ENCODE measurements at regions not wholly inside any gene's neighbourhood (a gene's known extent, or its start where the extent isn't known, plus 50 kb on each side); places are given as distances from the start of the nearest gene placed in this dataset.

DNA sequence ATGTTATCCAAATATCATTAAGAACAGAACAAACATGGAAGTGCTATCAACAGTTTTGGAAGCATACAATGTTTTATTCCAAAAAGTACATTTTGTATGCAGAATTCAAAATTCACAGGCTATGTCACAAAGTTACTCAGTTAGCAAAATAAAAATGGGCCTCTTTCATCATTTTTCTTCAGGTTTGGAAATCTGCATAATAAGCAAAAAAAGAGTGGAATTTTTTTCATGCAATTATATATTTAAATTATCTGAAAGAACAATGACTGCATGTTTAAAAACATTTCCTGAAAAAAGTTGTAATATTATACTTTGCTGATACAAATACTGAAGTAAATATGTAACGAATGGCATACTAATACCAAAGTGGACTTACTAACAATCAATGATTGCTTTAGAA is 161.2 kb upstream of the MBL2 start:
- DNase-seq (no peak), ATAC-seq (ENCODE audit: low read depth) (no peak)
- CTCF ChIA-PET = interaction anchor here (0.7 kb wide), 1 partner anchor 114 kb away, joined by 3 read pairs; no protein-coding TSS in a partner anchor
- intact Hi-C loops (cut with micrococcal nuclease) = no loop called here
- no peak for TF ChIP-seq EZH2 (IDR thresholded peaks at IDR 0.05; ENCODE audit: borderline replicate concordance, insufficient read depth, low read depth, low read length, poor library complexity, severe bottlenecking)
- Mint-ChIP-seq H3K4me3 (no peak overlapping the region), H3K27ac (no peak overlapping the region), H3K27me3 (no peaks in the 10 kb centered on the region), H3K9me3 (ENCODE audit: insufficient read depth) (no peaks in the 10 kb centered on the region), H3K4me1 (no peaks in the 10 kb centered on the region)
- no peak overlapping the region for H3K27ac ChIP-seq (ENCODE audit: low read length in 2 of 2)
- no peak overlapping the region for H3K4me2 ChIP-seq (replicated peaks; ENCODE audit: low read depth, low read length, poor library complexity, severe bottlenecking)
- H3K36me3 ChIP-seq (replicated peaks in 1 of 2; ENCODE audit: control extremely low read depth in 1 of 2, control insufficient read depth in 1 of 2, extremely low read depth in 1 of 2, insufficient read depth in 2 of 2, low read length in 1 of 2) = no peaks in the 10 kb centered on the region
- no peaks in the 10 kb centered on the region for H3K79me2 ChIP-seq (ENCODE audit: control insufficient read depth, insufficient read depth, low read length)
- H3K27me3 ChIP-seq (replicated peaks in 1 of 4; ENCODE audit: control extremely low read depth in 1 of 4, control insufficient read depth in 3 of 4, insufficient read depth in 4 of 4, low read length in 3 of 4) = no peaks in the 10 kb centered on the region
- no peaks in the 10 kb centered on the region for H3K4me1 ChIP-seq (ENCODE audit: control insufficient read depth in 2 of 2, insufficient read depth in 2 of 2, low read length in 2 of 2)
- POLR2A ChIA-PET = no interaction called here
- H3K9ac ChIP-seq (ENCODE audit: low read length) = no peak overlapping the region
- WGBS (ENCODE audit: insufficient coverage) = no CpG with 5 or more reads among the region's 1 CpG
- no peak overlapping the region for H2AFZ ChIP-seq (ENCODE audit: insufficient read depth, low read depth, low read length, poor library complexity, severe bottlenecking)
- no peak overlapping the region for H3K4me3 ChIP-seq (ENCODE audit: control extremely low read depth in 1 of 5, extremely low read depth in 1 of 5, insufficient read depth in 1 of 5, low read depth in 2 of 5, low read length in 4 of 5)
- no peaks in the 10 kb centered on the region for H4K20me1 ChIP-seq (ENCODE audit: control insufficient read depth, insufficient read depth, low read length, poor library complexity, severe bottlenecking)
- H3K9me3 ChIP-seq (ENCODE audit: control extremely low read depth in 1 of 3, control insufficient read depth in 2 of 3, insufficient read depth in 1 of 3, low read length in 2 of 3) = no peaks in the 10 kb centered on the region

DNA sequence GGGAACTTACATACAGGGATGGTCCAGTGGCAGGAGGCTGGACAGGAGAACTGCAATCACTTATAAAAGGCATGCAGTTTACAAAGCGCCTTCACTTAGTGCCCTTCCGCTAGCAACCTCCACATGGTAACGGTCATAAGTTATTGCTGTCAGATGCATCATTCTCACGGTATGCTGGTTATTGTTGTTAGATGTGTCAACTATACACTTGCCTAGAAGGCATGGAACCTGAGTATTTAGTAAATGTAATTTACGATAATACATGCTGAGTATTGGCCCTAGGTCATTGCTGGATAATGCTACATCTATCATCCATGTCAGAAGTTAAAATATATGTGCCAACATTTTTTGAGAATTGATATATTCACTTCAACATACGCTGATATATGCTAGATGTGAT is 155.1 kb upstream of the MBL2 start:
- Mint-ChIP-seq H3K27me3 (no peaks in the 10 kb centered on the region), H3K4me1 (no peaks in the 10 kb centered on the region), H3K4me3 (no peak overlapping the region), H3K9me3 (ENCODE audit: insufficient read depth) (no peaks in the 10 kb centered on the region), H3K27ac (no peak overlapping the region)
- H3K9ac ChIP-seq (ENCODE audit: low read length) = no peak overlapping the region
- H3K36me3 ChIP-seq (replicated peaks in 1 of 2; ENCODE audit: control extremely low read depth in 1 of 2, control insufficient read depth in 1 of 2, extremely low read depth in 1 of 2, insufficient read depth in 2 of 2, low read length in 1 of 2) = no peaks in the 10 kb centered on the region
- H2AFZ ChIP-seq (ENCODE audit: insufficient read depth, low read depth, low read length, poor library complexity, severe bottlenecking) = no peak overlapping the region
- ChIA-PET CTCF (no interaction called here), POLR2A (no interaction called here)
- ATAC-seq (ENCODE audit: low read depth) = no peak
- H3K4me1 ChIP-seq (ENCODE audit: control insufficient read depth in 2 of 2, insufficient read depth in 2 of 2, low read length in 2 of 2) = no peaks in the 10 kb centered on the region
- WGBS (ENCODE audit: insufficient coverage) = 100% methylated on average over 1 of the region's 6 CpGs
- no peak overlapping the region for H3K27ac ChIP-seq (ENCODE audit: low read length in 2 of 2)
- DNase-seq = no peak
- TF ChIP-seq, protein P1, sequence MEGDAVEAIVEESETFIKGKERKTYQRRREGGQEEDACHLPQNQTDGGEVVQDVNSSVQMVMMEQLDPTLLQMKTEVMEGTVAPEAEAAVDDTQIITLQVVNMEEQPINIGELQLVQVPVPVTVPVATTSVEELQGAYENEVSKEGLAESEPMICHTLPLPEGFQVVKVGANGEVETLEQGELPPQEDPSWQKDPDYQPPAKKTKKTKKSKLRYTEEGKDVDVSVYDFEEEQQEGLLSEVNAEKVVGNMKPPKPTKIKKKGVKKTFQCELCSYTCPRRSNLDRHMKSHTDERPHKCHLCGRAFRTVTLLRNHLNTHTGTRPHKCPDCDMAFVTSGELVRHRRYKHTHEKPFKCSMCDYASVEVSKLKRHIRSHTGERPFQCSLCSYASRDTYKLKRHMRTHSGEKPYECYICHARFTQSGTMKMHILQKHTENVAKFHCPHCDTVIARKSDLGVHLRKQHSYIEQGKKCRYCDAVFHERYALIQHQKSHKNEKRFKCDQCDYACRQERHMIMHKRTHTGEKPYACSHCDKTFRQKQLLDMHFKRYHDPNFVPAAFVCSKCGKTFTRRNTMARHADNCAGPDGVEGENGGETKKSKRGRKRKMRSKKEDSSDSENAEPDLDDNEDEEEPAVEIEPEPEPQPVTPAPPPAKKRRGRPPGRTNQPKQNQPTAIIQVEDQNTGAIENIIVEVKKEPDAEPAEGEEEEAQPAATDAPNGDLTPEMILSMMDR (IDR thresholded peaks at IDR 0.05) = no peak
- TF ChIP-seq EZH2 (IDR thresholded peaks at IDR 0.05; ENCODE audit: borderline replicate concordance, insufficient read depth, low read depth, low read length, poor library complexity, severe bottlenecking) = no peak
- H3K4me3 ChIP-seq (ENCODE audit: control extremely low read depth in 1 of 5, extremely low read depth in 1 of 5, insufficient read depth in 1 of 5, low read depth in 2 of 5, low read length in 4 of 5) = no peak overlapping the region
- H3K4me2 ChIP-seq (replicated peaks; ENCODE audit: low read depth, low read length, poor library complexity, severe bottlenecking) = no peak overlapping the region
- intact Hi-C loops (cut with micrococcal nuclease) = no loop called here
- H3K27me3 ChIP-seq (replicated peaks in 1 of 4; ENCODE audit: control extremely low read depth in 1 of 4, control insufficient read depth in 3 of 4, insufficient read depth in 4 of 4, low read length in 3 of 4) = no peaks in the 10 kb centered on the region
- H4K20me1 ChIP-seq (ENCODE audit: control insufficient read depth, insufficient read depth, low read length, poor library complexity, severe bottlenecking) = no peaks in the 10 kb centered on the region
- no peaks in the 10 kb centered on the region for H3K9me3 ChIP-seq (ENCODE audit: control extremely low read depth in 1 of 3, control insufficient read depth in 2 of 3, insufficient read depth in 1 of 3, low read length in 2 of 3)
- no peaks in the 10 kb centered on the region for H3K79me2 ChIP-seq (ENCODE audit: control insufficient read depth, insufficient read depth, low read length)

All from B cell (primary cell).